LNCaP clone FGC (cell line): ENCODE measurements at regions not wholly inside any gene's neighbourhood (a gene's known extent, or its start where the extent isn't known, plus 50 kb on each side); places are given as distances from the start of the nearest gene placed in this dataset.

Experiments used
- DNase-seq: peaks from one replicate; pipeline ENCODE4 v3.0.0-alpha.2; 2011; ENCODE audit warnings: low read depth
- H3K4me3 ChIP-seq: 2 replicates; pipeline ENCODE4 v1.5.1; 2011; ENCODE audit warnings: mild to moderate bottlenecking, low read depth, low read length, control low read depth
- TF ChIP-seq, protein P1 (sequence below): IDR thresholded peaks from 2 replicates; pipeline ENCODE4 v1.5.1; 2012; ENCODE audit warnings: mild to moderate bottlenecking; ENCODE audit not compliant: control insufficient read depth, insufficient read depth; ENCODE audit errors: extremely low read depth

DNA sequence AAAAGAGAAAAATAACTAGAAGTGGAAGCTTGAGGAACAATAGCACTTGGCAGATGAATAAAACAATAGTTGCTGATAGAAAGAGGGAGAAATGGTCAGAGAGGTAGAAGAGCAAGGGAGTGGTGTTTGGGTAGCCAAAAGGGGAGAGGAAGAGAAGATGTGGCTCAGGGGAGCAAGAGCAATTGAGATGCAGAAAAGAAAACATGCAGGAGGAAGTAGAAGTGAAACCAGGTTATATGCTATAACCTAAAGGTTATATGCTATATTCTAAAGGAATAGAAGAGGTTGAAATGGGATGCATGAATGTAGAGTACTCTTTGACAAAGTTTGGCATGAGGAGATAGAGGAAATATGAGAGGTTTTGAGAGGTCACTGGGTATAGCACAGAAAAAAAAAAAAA is 759.5 kb downstream of the SATB2 start:
- H3K4me3 ChIP-seq = no peak overlapping the region
- TF ChIP-seq, protein P1, sequence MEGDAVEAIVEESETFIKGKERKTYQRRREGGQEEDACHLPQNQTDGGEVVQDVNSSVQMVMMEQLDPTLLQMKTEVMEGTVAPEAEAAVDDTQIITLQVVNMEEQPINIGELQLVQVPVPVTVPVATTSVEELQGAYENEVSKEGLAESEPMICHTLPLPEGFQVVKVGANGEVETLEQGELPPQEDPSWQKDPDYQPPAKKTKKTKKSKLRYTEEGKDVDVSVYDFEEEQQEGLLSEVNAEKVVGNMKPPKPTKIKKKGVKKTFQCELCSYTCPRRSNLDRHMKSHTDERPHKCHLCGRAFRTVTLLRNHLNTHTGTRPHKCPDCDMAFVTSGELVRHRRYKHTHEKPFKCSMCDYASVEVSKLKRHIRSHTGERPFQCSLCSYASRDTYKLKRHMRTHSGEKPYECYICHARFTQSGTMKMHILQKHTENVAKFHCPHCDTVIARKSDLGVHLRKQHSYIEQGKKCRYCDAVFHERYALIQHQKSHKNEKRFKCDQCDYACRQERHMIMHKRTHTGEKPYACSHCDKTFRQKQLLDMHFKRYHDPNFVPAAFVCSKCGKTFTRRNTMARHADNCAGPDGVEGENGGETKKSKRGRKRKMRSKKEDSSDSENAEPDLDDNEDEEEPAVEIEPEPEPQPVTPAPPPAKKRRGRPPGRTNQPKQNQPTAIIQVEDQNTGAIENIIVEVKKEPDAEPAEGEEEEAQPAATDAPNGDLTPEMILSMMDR = no peak
- DNase-seq = no peak

DNA sequence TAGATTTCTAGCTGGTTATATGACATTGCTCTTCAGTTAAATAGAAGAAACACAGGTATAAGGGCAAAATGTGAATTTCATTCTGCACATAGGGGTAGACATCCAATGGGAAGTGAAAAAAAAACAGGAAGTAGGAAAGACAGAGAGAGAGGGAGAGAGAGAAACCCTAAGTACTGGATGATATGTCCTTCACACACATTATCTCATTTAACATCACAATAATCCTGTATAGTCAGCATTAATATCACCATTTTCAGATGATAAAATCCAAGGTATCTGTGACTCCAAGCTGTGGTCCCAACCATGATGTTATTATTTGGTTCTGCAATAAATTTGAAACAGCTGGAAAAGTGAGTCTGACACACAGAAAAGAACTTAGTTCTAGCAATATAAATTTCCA is 759.9 kb downstream of the SATB2 start:
- TF ChIP-seq, protein P1 = no peak
- no peak for DNase-seq
- no peak overlapping the region for H3K4me3 ChIP-seq

DNA sequence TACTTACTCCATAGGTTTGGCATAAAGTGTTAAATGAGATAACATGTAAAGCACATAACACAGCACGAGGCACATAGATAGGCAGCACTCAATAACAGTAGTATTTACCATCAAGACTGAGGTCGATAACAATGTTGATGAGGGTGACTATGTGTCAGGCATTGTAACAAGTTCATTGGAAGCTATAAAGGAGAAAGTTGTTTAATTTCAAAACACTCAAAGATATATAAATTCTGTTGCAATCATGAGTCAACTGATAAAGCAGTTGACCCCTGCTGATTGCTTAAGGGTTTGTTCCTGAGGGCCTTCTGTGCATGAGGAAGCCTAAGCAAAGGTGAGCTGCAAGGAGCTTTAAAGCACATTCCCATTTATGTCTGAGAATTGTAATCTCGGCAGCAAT is 760.5 kb downstream of the SATB2 start:
- H3K4me3 ChIP-seq = no peak overlapping the region
- TF ChIP-seq, protein P1 = no peak
- no peak for DNase-seq

DNA sequence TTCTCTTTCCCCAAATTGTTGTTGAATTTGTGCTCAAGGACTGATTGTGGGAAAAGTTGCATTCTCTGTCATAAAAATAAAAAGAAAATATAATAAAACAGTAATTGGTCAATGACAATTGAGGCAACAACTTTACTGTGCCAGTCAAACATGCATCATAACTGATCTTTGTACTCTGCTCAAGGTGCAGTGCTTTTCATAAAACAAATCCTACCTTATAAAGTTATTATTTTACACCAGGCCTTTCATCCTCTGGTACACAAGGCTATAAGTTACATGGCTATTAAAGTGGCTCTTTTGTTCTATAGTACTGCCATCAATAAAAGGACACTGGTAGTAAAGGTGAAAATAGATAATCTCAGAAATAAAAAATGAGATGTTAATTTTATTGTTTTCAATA is 761.9 kb downstream of the SATB2 start:
- TF ChIP-seq, protein P1 = no peak
- no peak for DNase-seq
- H3K4me3 ChIP-seq = no peak overlapping the region

DNA sequence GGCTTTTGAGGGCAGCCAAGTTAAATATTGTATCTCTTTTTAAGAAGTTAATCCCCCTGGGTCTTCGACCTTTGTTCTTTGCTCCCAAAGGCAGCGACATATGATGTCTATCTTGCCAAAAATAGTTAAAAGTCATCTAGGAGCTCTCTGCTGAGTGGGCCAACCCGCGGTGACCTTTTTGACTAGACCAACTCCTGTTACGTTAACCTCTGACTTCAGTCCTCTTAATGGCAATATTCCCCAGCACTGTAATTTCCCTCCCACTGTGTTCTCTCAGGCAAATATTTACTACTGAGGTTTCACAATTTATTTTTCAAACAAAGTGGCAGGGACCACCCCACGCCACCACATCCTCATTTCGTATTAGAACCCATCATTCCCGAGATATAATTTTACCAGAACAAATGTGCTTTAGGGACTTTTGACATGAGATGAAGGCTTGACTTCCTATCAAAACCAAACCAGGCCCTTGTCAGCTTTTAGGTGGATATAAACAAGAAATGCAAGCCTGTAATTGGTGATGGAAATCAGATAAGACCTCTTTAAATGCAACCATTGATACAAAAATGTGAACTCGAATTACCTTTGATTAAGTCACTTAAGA is 764.7 kb downstream of the SATB2 start:
- TF ChIP-seq, protein P1 = no peak
- DNase-seq = no peak
- no peak overlapping the region for H3K4me3 ChIP-seq

DNA sequence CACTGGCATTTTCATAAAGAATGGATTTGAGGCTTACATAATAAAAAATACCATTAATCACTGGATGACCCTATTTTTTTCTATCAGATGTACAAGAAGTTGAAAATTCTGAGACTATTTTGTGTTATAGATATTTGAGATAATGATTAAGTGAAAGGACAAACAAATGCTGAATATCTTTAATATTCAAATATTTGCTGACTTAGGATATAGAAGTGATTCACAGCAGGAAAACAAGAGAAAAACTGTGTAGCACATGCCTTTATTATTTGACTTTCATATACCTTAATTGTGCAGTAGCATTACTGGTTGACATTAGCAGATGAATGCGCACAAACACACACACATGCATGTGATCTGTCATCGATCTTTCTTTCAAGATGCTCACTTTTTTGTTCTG is 766.5 kb downstream of the SATB2 start:
- H3K4me3 ChIP-seq = no peak overlapping the region
- TF ChIP-seq, protein P1 = no peak
- DNase-seq = no peak

DNA sequence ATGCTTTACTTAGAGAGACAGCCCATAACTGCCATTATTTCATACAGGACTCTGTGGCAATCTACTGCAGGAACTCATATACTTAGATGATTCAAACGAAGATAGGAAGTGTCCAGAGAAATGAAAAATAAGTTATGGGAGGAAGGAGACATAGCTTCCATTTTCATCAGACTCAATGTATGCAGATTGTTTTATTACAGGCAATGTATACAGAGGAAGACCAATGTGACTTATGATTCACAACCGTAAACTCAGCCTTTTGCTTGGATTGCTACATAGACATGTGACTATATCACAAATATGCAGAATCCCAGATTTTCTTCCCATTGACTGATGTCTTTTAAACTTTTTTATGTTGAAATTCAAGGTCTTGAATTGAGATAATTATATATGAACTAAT is 793.4 kb downstream of the SATB2 start:
- TF ChIP-seq, protein P1 = no peak
- no peak overlapping the region for H3K4me3 ChIP-seq
- no peak for DNase-seq
